Endothelial cell of umbilical vein (primary cell): ENCODE measurements at regions not wholly inside any gene's neighbourhood (a gene's known extent, or its start where the extent isn't known, plus 50 kb on each side); places are given as distances from the start of the nearest gene placed in this dataset.

Source experiments
- BruUV-seq: library from RNA; stranded (reverse); fragments of 400-500 nt; replicated peaks from 2 replicates; lab custom pipeline; 2021; lab: Mats Ljungman, UMichigan
- CTCF ChIA-PET: fragments of 300-600, 350-600 bp; sonication (Branson Sonifier 250); formaldehyde crosslinking; loops from one replicate; lab custom pipeline; 2021; ENCODE audit warnings: antibody characterized with exemption, inconsistent platforms; lab: Charles Lee
- POLR2A ChIA-PET: fragments of 300-600, 350-600 bp; sonication (Branson Sonifier 250); formaldehyde crosslinking; loops from one replicate; lab custom pipeline; 2021; ENCODE audit warnings: antibody characterized with exemption, inconsistent platforms; lab: Charles Lee
- DNase-seq: peaks from one replicate; pipeline ENCODE4 v3.0.0-alpha.2; 2011; ENCODE audit warnings: low read depth, low spot score
- FAIRE-seq: peaks from 2 replicates; lab custom pipeline; 2011; peaks lifted over from hg19 to GRCh38; lab: Jason Lieb, UNC
- H2AFZ ChIP-seq: 2 replicates; pipeline ENCODE4 v1.6.0; 2012; ENCODE audit warnings: low read depth, low read length, control low read depth, inconsistent platforms
- H3K27ac ChIP-seq: 2 replicates; pipeline ENCODE4 v1.5.1; 2011; ENCODE audit warnings: low read depth, mild to moderate bottlenecking, control low read depth, low read length, moderate library complexity; ENCODE audit not compliant: insufficient read depth
- H3K27me3 ChIP-seq, 2 experiments: 2 replicates each; pipeline versions ENCODE4 v1.6.0 to v1.6.1; 2011; ENCODE audit warnings: low read length in 2 of 2, mixed read lengths in 1 of 2; ENCODE audit not compliant: control insufficient read depth in 2 of 2, insufficient read depth in 2 of 2
- H3K36me3 ChIP-seq, 2 experiments: 2 replicates in 1 of 2; 3 replicates in 1 of 2; pipeline ENCODE4 v1.5.1; 2011; ENCODE audit warnings: low read length in 2 of 2, mild to moderate bottlenecking in 1 of 2, moderate library complexity in 1 of 2; ENCODE audit not compliant: control insufficient read depth in 2 of 2, insufficient read depth in 2 of 2; ENCODE audit errors: extremely low read depth in 1 of 2
- H3K4me1 ChIP-seq: 3 replicates; pipeline ENCODE4 v1.5.1; 2011; ENCODE audit warnings: mild to moderate bottlenecking, low read length; ENCODE audit not compliant: control insufficient read depth, insufficient read depth; ENCODE audit errors: extremely low read depth
- H3K4me2 ChIP-seq: 2 replicates; pipeline ENCODE4 v1.6.1; 2011; ENCODE audit warnings: low read length, control low read depth, mixed read lengths; ENCODE audit not compliant: insufficient read depth
- H3K4me3 ChIP-seq, 3 experiments: fragments of 200-600 bp in 1 of 3; sonication (generic), shearing (Covaris generic) in 1 of 3; replicated peaks in 1 of 3; 2 replicates each; pipeline ENCODE4 v1.5.1; 2011 to 2016; ENCODE audit warnings: control low read depth in 3 of 3, low read length in 3 of 3, mild to moderate bottlenecking in 2 of 3, inconsistent platforms in 1 of 3, low read depth in 1 of 3, moderate library complexity in 1 of 3; ENCODE audit not compliant: insufficient read depth in 1 of 3
- H3K79me2 ChIP-seq: 2 replicates; pipeline ENCODE4 v1.6.0; 2012; ENCODE audit warnings: low read length, inconsistent platforms; ENCODE audit not compliant: control insufficient read depth, insufficient read depth
- H3K9ac ChIP-seq: replicated peaks from 2 replicates; pipeline ENCODE3; 2011; ENCODE audit warnings: low read length, control low read depth; ENCODE audit not compliant: insufficient read depth; ENCODE audit errors: extremely low read depth
- H3K9me1 ChIP-seq: replicated peaks from 3 replicates; pipeline ENCODE4 v1.6.0; 2011; ENCODE audit warnings: mild to moderate bottlenecking, low read length; ENCODE audit not compliant: control insufficient read depth, insufficient read depth; ENCODE audit errors: extremely low read depth
- H3K9me3 ChIP-seq: replicated peaks from 2 replicates; pipeline ENCODE4 v1.5.1; 2012; ENCODE audit warnings: low read length, inconsistent platforms; ENCODE audit not compliant: control insufficient read depth, insufficient read depth
- H4K20me1 ChIP-seq: replicated peaks from 2 replicates; pipeline ENCODE3; 2011; ENCODE audit warnings: mild to moderate bottlenecking, low read length; ENCODE audit not compliant: control insufficient read depth, insufficient read depth; ENCODE audit errors: extremely low read depth
- EZH2 ChIP-seq: IDR thresholded peaks from 2 replicates; pipeline ENCODE4 v1.6.1; 2012; ENCODE audit warnings: borderline replicate concordance, low read depth, mild to moderate bottlenecking, moderate library complexity, low read length, inconsistent platforms; ENCODE audit not compliant: severe bottlenecking
- FOS ChIP-seq: IDR thresholded peaks from 2 replicates; pipeline ENCODE4 v1.6.1; 2011; ENCODE audit warnings: mild to moderate bottlenecking, low read length, moderate library complexity, borderline replicate concordance; ENCODE audit not compliant: insufficient read depth
- GATA2 ChIP-seq: IDR thresholded peaks from 2 replicates; pipeline ENCODE4 v1.7.0; 2011; ENCODE audit warnings: low read depth, mild to moderate bottlenecking, moderate library complexity, mixed read lengths, low read length; ENCODE audit not compliant: insufficient read length, insufficient read depth
- JUN ChIP-seq: IDR thresholded peaks from 2 replicates; pipeline ENCODE4 v1.6.1; 2011; ENCODE audit warnings: borderline replicate concordance, low read depth; ENCODE audit not compliant: insufficient read length, insufficient read depth
- MYC ChIP-seq: IDR thresholded peaks from one replicate; pipeline ENCODE4 v1.6.1; 2011; ENCODE audit warnings: mild to moderate bottlenecking, low read depth, low read length
- POLR2A ChIP-seq: IDR thresholded peaks from 2 replicates; pipeline ENCODE4 v1.6.1; 2012; ENCODE audit warnings: low read depth, mild to moderate bottlenecking, control low read depth, low read length
- POLR2AphosphoS5 ChIP-seq: IDR thresholded peaks from 2 replicates; pipeline ENCODE4 v1.6.1; 2012; ENCODE audit warnings: low read depth, mild to moderate bottlenecking, control low read depth, low read length, moderate library complexity; ENCODE audit not compliant: insufficient read depth
- dilution Hi-C: fragments of 300-500 bp; cut with MboI; formaldehyde crosslinking; loops from one replicate; pipeline ENCODE4 v1.15.0; 2019; ENCODE audit warnings: low sequenced_read_pairs; ENCODE audit not compliant: extremely low pct_ligation_motif_present
- intact Hi-C: fragments of 100-400 bp; cut with micrococcal nuclease; formaldehyde crosslinking; loops from one replicate; pipeline ENCODE4 v1.10.0; 2022
- TF ChIP-seq, protein P1 (sequence below), 2 donors: IDR thresholded peaks; 1 replicate in 1 of 2; 2 replicates in 1 of 2; pipeline ENCODE4 v1.5.1; 2011; ENCODE audit warnings: low read length in 2 of 2, mild to moderate bottlenecking in 2 of 2, moderate library complexity in 2 of 2, control low read depth in 1 of 2, inconsistent platforms in 1 of 2, low read depth in 1 of 2; ENCODE audit not compliant: insufficient read depth in 1 of 2; ENCODE audit errors: extremely low read depth in 1 of 2
- TF ChIP-seq, protein P2 (sequence below): IDR thresholded peaks from 2 replicates; pipeline ENCODE4 v1.6.1; 2011; ENCODE audit not compliant: insufficient read depth, insufficient read length

DNA sequence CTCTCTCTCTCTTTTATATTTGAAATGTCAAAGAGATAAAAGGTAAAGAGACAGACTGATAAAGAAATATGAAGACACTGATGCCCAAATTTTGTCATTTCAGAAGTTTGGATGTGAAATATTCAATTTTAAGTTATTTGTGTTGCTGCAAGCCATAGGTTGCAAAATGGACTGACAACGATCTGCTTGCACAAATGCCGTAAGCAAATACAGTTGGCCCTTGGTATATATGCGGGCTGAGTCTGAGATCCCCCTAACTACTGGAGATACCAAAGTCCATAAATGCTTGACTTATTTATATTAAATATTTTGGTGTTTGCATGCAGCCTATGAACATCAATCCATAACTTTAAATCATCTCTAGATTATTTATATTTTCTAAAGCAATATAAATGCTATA is 1459.1 kb upstream of the ALCAM start:
- no peaks in the 10 kb centered on the region for H3K36me3 ChIP-seq
- no peak overlapping the region for H3K27ac ChIP-seq
- H3K27me3 ChIP-seq, result no peaks in the 10 kb centered on the region
- FAIRE-seq, result no peak
- no peaks in the 10 kb centered on the region for H3K9me1 ChIP-seq
- H3K79me2 ChIP-seq, result no peaks in the 10 kb centered on the region
- H2AFZ ChIP-seq, result no peak overlapping the region
- dilution Hi-C loops (no loop called here), intact Hi-C loops (no loop called here)
- H3K4me2 ChIP-seq, result no peak overlapping the region
- no peaks in the 10 kb centered on the region for H3K4me1 ChIP-seq
- ChIA-PET POLR2A (no interaction called here), CTCF (no interaction called here)
- no TSS peak for BruUV-seq
- TF ChIP-seq, protein P1, sequence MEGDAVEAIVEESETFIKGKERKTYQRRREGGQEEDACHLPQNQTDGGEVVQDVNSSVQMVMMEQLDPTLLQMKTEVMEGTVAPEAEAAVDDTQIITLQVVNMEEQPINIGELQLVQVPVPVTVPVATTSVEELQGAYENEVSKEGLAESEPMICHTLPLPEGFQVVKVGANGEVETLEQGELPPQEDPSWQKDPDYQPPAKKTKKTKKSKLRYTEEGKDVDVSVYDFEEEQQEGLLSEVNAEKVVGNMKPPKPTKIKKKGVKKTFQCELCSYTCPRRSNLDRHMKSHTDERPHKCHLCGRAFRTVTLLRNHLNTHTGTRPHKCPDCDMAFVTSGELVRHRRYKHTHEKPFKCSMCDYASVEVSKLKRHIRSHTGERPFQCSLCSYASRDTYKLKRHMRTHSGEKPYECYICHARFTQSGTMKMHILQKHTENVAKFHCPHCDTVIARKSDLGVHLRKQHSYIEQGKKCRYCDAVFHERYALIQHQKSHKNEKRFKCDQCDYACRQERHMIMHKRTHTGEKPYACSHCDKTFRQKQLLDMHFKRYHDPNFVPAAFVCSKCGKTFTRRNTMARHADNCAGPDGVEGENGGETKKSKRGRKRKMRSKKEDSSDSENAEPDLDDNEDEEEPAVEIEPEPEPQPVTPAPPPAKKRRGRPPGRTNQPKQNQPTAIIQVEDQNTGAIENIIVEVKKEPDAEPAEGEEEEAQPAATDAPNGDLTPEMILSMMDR (IDR thresholded peaks at IDR 0.05; ENCODE audit: extremely low read depth in 1 of 2, insufficient read depth in 1 of 2, low read depth in 1 of 2, low read length in 2 of 2), result no peak
- no peak for DNase-seq
- no peaks in the 10 kb centered on the region for H4K20me1 ChIP-seq
- no peaks in the 10 kb centered on the region for H3K9me3 ChIP-seq
- H3K4me3 ChIP-seq, result no peak overlapping the region
- H3K9ac ChIP-seq, result no peak overlapping the region

DNA sequence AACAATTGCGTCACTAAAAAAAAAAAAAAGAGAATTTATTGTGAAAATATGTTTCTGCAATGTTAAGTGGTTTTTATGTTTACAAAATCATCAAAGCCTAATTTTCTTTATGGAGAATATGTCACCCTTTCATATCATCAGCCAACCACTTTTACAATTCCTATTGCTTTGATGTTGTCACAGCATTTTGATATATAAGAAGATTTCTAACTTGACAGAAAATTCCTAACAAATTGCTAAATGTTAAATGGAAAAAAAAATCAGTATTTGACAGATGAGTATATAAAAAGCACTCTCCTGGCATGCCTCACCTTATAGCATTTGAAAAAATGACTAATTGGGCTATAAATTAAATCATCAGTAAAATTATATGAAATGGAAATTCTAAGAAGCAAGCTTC is 1457.3 kb upstream of the ALCAM start:
- no peak for FAIRE-seq

More for the DNA sequence above, 1457.3 kb upstream of the ALCAM start:
- Histone ChIP-seq H3K9me3 (no peaks in the 10 kb centered on the region), H4K20me1 (no peaks in the 10 kb centered on the region), H3K9me1 (no peaks in the 10 kb centered on the region), H3K4me2 (no peak overlapping the region), H3K27me3 (no peaks in the 10 kb centered on the region), H3K4me3 (no peak overlapping the region), H3K4me1 (no peaks in the 10 kb centered on the region), H3K36me3 (no peaks in the 10 kb centered on the region), H2AFZ (no peak overlapping the region), H3K27ac (no peak overlapping the region), H3K9ac (no peak overlapping the region), H3K79me2 (no peaks in the 10 kb centered on the region)
- intact Hi-C loops (no loop called here), dilution Hi-C loops (no loop called here)
- no peak for TF ChIP-seq MYC
- no peak for TF ChIP-seq GATA2
- TF ChIP-seq JUN, result no peak
- no peak for TF ChIP-seq POLR2A
- TF ChIP-seq, protein P2, sequence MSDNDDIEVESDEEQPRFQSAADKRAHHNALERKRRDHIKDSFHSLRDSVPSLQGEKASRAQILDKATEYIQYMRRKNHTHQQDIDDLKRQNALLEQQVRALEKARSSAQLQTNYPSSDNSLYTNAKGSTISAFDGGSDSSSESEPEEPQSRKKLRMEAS, result no peak
- no peak for TF ChIP-seq POLR2AphosphoS5
- TF ChIP-seq, protein P1 (IDR thresholded peaks at IDR 0.05; ENCODE audit: extremely low read depth in 1 of 2, insufficient read depth in 1 of 2, low read depth in 1 of 2, low read length in 2 of 2), result no peak
- TF ChIP-seq EZH2, result no peak
- TF ChIP-seq FOS, result no peak
- POLR2A ChIA-PET, result no interaction called here
- no TSS peak for BruUV-seq
- CTCF ChIA-PET, result interaction anchor here (0.6 kb wide), 1 partner anchor 69 kb away, joined by 3 read pairs; no protein-coding TSS in a partner anchor
- DNase-seq, result no peak
